H1 (cell line): ENCODE measurements at regions not wholly inside any gene's neighbourhood (a gene's known extent, or its start where the extent isn't known, plus 50 kb on each side); places are given as distances from the start of the nearest gene placed in this dataset.

Experiments
- CTCF ChIA-PET: fragments of 300-600 bp; sonication (Branson Sonifier 250); formaldehyde crosslinking; loops from one replicate; lab custom pipeline; 2021; ENCODE audit not compliant: partially characterized antibody; lab: Charles Lee
- POLR2A ChIA-PET: fragments of 300-600 bp; sonication (Branson Sonifier 250); formaldehyde crosslinking; loops from one replicate; lab custom pipeline; 2021; ENCODE audit warnings: inconsistent platforms; ENCODE audit not compliant: partially characterized antibody; lab: Charles Lee
- DNase-seq, 2 experiments: peaks; one replicate each; pipeline versions ENCODE4 v3.0.0 to v3.0.0-alpha.2; 2010 to 2022; ENCODE audit warnings: low spot score in 2 of 2, low read depth in 1 of 2, mixed read lengths in 1 of 2
- FAIRE-seq: peaks from 2 replicates; lab custom pipeline; 2011; peaks lifted over from hg19 to GRCh38; lab: Jason Lieb, UNC
- H2AFZ ChIP-seq: 2 replicates; pipeline ENCODE4 v1.8.1; 2012; ENCODE audit warnings: low read length, inconsistent platforms
- H2AK5ac ChIP-seq: 2 replicates; pipeline ENCODE4 v1.6.1; 2013; ENCODE audit warnings: low read depth, low read length
- H2BK120ac ChIP-seq: replicated peaks from 2 replicates; pipeline ENCODE3; 2013; ENCODE audit warnings: low read depth, low read length, inconsistent platforms
- H2BK12ac ChIP-seq: 2 replicates; pipeline ENCODE4 v1.6.1; 2013; ENCODE audit warnings: low read depth, low read length
- H2BK15ac ChIP-seq: 2 replicates; pipeline ENCODE4 v1.6.1; 2013; ENCODE audit warnings: low read length
- H2BK20ac ChIP-seq: 2 replicates; pipeline ENCODE4 v1.6.1; 2013; ENCODE audit warnings: low read length
- H2BK5ac ChIP-seq: 2 replicates; pipeline ENCODE4 v1.6.1; 2013; ENCODE audit warnings: low read depth, low read length
- H3K14ac ChIP-seq: 2 replicates; pipeline ENCODE4 v1.6.1; 2013; ENCODE audit warnings: inconsistent platforms; ENCODE audit not compliant: insufficient read length
- H3K18ac ChIP-seq: 2 replicates; pipeline ENCODE4 v1.6.1; 2013; ENCODE audit warnings: low read length; ENCODE audit errors: extremely low read depth
- H3K23ac ChIP-seq: 2 replicates; pipeline ENCODE4 v1.6.1; 2013; ENCODE audit warnings: inconsistent platforms; ENCODE audit not compliant: insufficient read length
- H3K23me2 ChIP-seq: 2 replicates; pipeline ENCODE4 v1.6.1; 2013; ENCODE audit warnings: low read depth, low read length
- H3K27ac ChIP-seq: 2 replicates; pipeline ENCODE4 v1.6.1; 2011; ENCODE audit warnings: low read depth, low read length, inconsistent platforms
- H3K27me3 ChIP-seq, 4 experiments: replicated peaks in 1 of 4; 1 replicate in 1 of 4; 2 replicates in 3 of 4; pipeline versions ENCODE4 v1.6.1 to v1.8.1; 2011 to 2013; ENCODE audit warnings: low read length in 3 of 4, mild to moderate bottlenecking in 3 of 4, inconsistent platforms in 2 of 4, mixed read lengths in 2 of 4, moderate library complexity in 1 of 4; ENCODE audit not compliant: control insufficient read depth in 3 of 4, insufficient read depth in 3 of 4; ENCODE audit errors: extremely low read depth in 1 of 4
- H3K36me3 ChIP-seq, 4 experiments: 2 replicates each; pipeline versions ENCODE4 v1.6.1 to v1.8.1; 2011 to 2013; ENCODE audit warnings: mild to moderate bottlenecking in 4 of 4, low read length in 3 of 4, moderate library complexity in 2 of 4, control low read depth in 1 of 4, inconsistent platforms in 1 of 4; ENCODE audit not compliant: insufficient read depth in 4 of 4, control insufficient read depth in 2 of 4
- H3K4ac ChIP-seq: replicated peaks from 2 replicates; pipeline ENCODE3; 2013; ENCODE audit warnings: low read length, low read depth, mixed read lengths, inconsistent platforms; ENCODE audit not compliant: insufficient read length
- H3K4me1 ChIP-seq, 4 experiments: replicated peaks in 1 of 4; 1 replicate in 1 of 4; 2 replicates in 3 of 4; pipeline versions ENCODE4 v1.6.1 to v1.8.1; 2011 to 2013; ENCODE audit warnings: low read length in 3 of 4, inconsistent platforms in 2 of 4, mixed read lengths in 1 of 4; ENCODE audit not compliant: insufficient read depth in 4 of 4, control insufficient read depth in 3 of 4
- H3K4me2 ChIP-seq, 2 experiments: 2 replicates each; pipeline versions ENCODE4 v1.6.1 to v1.8.1; 2011 to 2013; ENCODE audit warnings: low read depth in 2 of 2, low read length in 2 of 2, control low read depth in 1 of 2, inconsistent platforms in 1 of 2, mild to moderate bottlenecking in 1 of 2; ENCODE audit not compliant: insufficient read depth in 1 of 2
- H3K4me3 ChIP-seq, 4 experiments: fragments of 200-600, 300-600 bp in 1 of 4; sonication (generic), shearing (Covaris generic), sonication (Bioruptor Twin) in 1 of 4; 2 replicates each; pipeline versions ENCODE4 v1.5.1 to v1.8.1; 2011 to 2016; ENCODE audit warnings: low read length in 4 of 4, low read depth in 3 of 4, control low read depth in 2 of 4, inconsistent platforms in 2 of 4, mild to moderate bottlenecking in 2 of 4, mixed read lengths in 1 of 4, moderate library complexity in 1 of 4; ENCODE audit not compliant: insufficient read depth in 2 of 4; ENCODE audit errors: extremely low read depth in 1 of 4
- H3K56ac ChIP-seq: replicated peaks from 2 replicates; pipeline ENCODE3; 2013; ENCODE audit warnings: low read depth, mild to moderate bottlenecking, mixed read lengths, low read length, inconsistent platforms; ENCODE audit not compliant: insufficient read length
- H3K79me1 ChIP-seq: 2 replicates; pipeline ENCODE4 v1.6.1; 2013; ENCODE audit warnings: low read depth, low read length, control low read depth
- H3K79me2 ChIP-seq, 2 experiments: 2 replicates each; pipeline versions ENCODE4 v1.6.1 to v1.8.1; 2012 to 2013; ENCODE audit warnings: low read length in 2 of 2, mild to moderate bottlenecking in 2 of 2, inconsistent platforms in 1 of 2; ENCODE audit not compliant: insufficient read depth in 2 of 2, control insufficient read depth in 1 of 2
- H3K9ac ChIP-seq, 4 experiments: replicated peaks in 1 of 4; 1 replicate in 1 of 4; 2 replicates in 3 of 4; pipeline versions ENCODE4 v1.6.1 to v1.8.1; 2011 to 2013; ENCODE audit warnings: low read depth in 3 of 4, low read length in 3 of 4, control low read depth in 2 of 4, mild to moderate bottlenecking in 2 of 4, moderate library complexity in 2 of 4, inconsistent platforms in 1 of 4; ENCODE audit errors: extremely low read depth in 1 of 4
- H3K9me3 ChIP-seq, 2 experiments: 2 replicates each; pipeline versions ENCODE4 v1.6.1 to v1.8.1; 2012 to 2013; ENCODE audit warnings: mild to moderate bottlenecking in 2 of 2, moderate library complexity in 2 of 2, control low read depth in 1 of 2, inconsistent platforms in 1 of 2, low read depth in 1 of 2, low read length in 1 of 2, mixed read lengths in 1 of 2; ENCODE audit not compliant: insufficient read depth in 2 of 2
- H4K20me1 ChIP-seq, 2 experiments: replicated peaks in 1 of 2; 2 replicates each; pipeline versions ENCODE3 to v1.8.1; 2011 to 2013; ENCODE audit warnings: inconsistent platforms in 2 of 2, low read length in 2 of 2, mild to moderate bottlenecking in 1 of 2; ENCODE audit not compliant: insufficient read depth in 2 of 2, control insufficient read depth in 1 of 2
- H4K5ac ChIP-seq: 2 replicates; pipeline ENCODE4 v1.6.1; 2013; ENCODE audit warnings: low read length, low read depth, mixed read lengths, inconsistent platforms; ENCODE audit not compliant: insufficient read length
- H4K8ac ChIP-seq: 2 replicates; pipeline ENCODE4 v1.8.0; 2013; ENCODE audit warnings: mild to moderate bottlenecking, moderate library complexity, low read length, inconsistent platforms; ENCODE audit not compliant: insufficient read depth; ENCODE audit errors: extremely low read depth
- H4K91ac ChIP-seq: replicated peaks from 2 replicates; pipeline ENCODE3; 2013; ENCODE audit warnings: low read length, mixed read lengths, inconsistent platforms; ENCODE audit not compliant: insufficient read length
- CHD2 ChIP-seq: IDR thresholded peaks from 2 replicates; pipeline ENCODE4 v1.6.1; 2012; ENCODE audit warnings: low read length, improper control_type of control experiment
- EP300 ChIP-seq, 2 experiments: IDR thresholded peaks; 1 replicate in 1 of 2; 2 replicates in 1 of 2; pipeline ENCODE4 v1.6.1; 2011 to 2012; ENCODE audit warnings: low read depth in 2 of 2, low read length in 2 of 2, mild to moderate bottlenecking in 2 of 2, borderline replicate concordance in 1 of 2, inconsistent platforms in 1 of 2, moderate library complexity in 1 of 2
- HDAC2 ChIP-seq, 2 experiments: fragments of 300-600 bp in 1 of 2; sonication (generic) in 1 of 2; IDR thresholded peaks; 2 replicates each; pipeline ENCODE4 v1.6.1; 2011 to 2012; ENCODE audit warnings: low read depth in 2 of 2, low read length in 2 of 2, mild to moderate bottlenecking in 2 of 2, moderate library complexity in 2 of 2, borderline replicate concordance in 1 of 2, inconsistent platforms in 1 of 2
- KDM1A ChIP-seq: fragments of 200-600, 300-600 bp; sonication (generic); IDR thresholded peaks from 2 replicates; pipeline ENCODE4 v1.7.1; 2016; ENCODE audit warnings: mild to moderate bottlenecking, low read length, borderline replicate concordance
- KDM5A ChIP-seq: fragments of 200-600 bp; IDR thresholded peaks from 2 replicates; pipeline ENCODE4 v1.7.1; 2012; ENCODE audit warnings: mild to moderate bottlenecking, low read length, inconsistent platforms, mixed read lengths
- MAFK ChIP-seq: IDR thresholded peaks from 2 replicates; pipeline ENCODE4 v1.6.1; 2012; ENCODE audit warnings: low read depth, mild to moderate bottlenecking, improper control_type of control experiment, low read length
- RXRA ChIP-seq: IDR thresholded peaks from 2 replicates; pipeline ENCODE4 v1.6.1; 2011; ENCODE audit warnings: low read depth, mild to moderate bottlenecking, low read length, moderate library complexity; ENCODE audit not compliant: insufficient read depth
- SP1 ChIP-seq: IDR thresholded peaks from 2 replicates; pipeline ENCODE4 v1.6.1; 2011; ENCODE audit warnings: low read depth, low read length
- SP2 ChIP-seq: IDR thresholded peaks from 2 replicates; pipeline ENCODE4 v1.6.1; 2012; ENCODE audit warnings: mild to moderate bottlenecking, low read length, inconsistent platforms
- SUZ12 ChIP-seq: fragments of 200-600 bp; sonication (generic); IDR thresholded peaks from 2 replicates; pipeline ENCODE4 v1.6.1; 2012; ENCODE audit warnings: mild to moderate bottlenecking, inconsistent platforms, low read length, moderate library complexity, mixed read lengths
- TAF1 ChIP-seq: IDR thresholded peaks from 2 replicates; pipeline ENCODE4 v1.6.1; 2011; ENCODE audit warnings: mild to moderate bottlenecking, low read depth, low read length
- TBP ChIP-seq: IDR thresholded peaks from 2 replicates; pipeline ENCODE4 v1.6.1; 2011; ENCODE audit warnings: low read depth, low read length, improper control_type of control experiment
- WGBS, 2 experiments: shearing (Covaris generic) in 1 of 2; methylation state at CpG; one replicate each; pipeline versions ENCODE4 v1.1.6 to v1.1.7; 2013 to 2015; ENCODE audit warnings: low lambda C conversion rate in 2 of 2, mixed read lengths in 2 of 2, inconsistent platforms in 1 of 2, low coverage in 1 of 2, missing lambda C conversion rate in 1 of 2; ENCODE audit not compliant: insufficient replicate concordance in 2 of 2, insufficient coverage in 1 of 2, insufficient read length in 1 of 2; ENCODE audit errors: extremely low coverage in 1 of 2, missing lambda C conversion rate in 1 of 2; 5-methylcytosine and 5-hydroxymethylcytosine counted together

DNA sequence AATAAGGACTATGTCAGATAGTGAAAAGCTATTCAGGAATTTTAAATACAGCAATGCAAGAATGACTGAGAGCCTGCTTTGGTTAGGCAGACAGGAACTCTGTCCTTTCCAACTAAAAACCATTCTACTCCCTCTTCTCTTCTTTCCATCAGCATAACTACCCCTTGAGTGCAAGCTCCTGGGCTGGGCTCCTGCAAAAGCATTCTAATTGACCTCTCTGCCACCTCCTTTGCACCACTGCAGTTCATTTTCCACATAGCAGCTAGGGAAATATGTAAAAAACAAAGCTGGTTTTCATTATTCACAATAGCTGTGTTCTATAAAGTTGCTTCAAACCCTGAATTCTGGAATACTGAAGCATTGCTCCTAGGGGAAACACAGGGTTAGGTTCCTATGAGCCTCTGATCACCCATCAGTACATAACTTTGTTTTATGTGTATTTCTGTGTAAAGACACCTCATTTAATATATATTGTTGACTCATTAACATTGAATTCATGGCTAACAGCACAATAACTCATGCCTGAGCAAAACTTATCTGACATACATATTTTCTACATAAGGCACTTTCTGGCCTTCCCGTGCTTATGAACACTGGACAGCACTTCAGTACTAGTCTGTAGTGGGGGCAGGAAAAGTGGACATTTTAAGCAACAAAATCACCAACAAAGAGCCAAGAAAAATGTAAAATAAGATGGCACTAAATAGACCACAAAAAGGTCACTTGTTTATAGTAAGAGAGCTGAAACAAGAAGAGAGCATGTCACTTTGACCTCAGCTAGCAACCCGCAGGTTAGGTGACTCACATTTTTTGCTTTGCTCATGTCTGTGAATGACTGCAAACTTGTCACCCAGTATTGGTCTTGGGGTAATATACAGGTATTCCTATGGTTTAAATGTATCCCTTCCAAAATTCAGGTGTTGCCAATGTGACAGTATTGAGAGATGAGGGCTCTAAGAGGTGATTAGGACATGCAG, 57.9 kb upstream of the IRF2BP2 start:
- Histone ChIP-seq H2BK120ac (no peak overlapping the region), H4K20me1 (no peaks in the 10 kb centered on the region), H3K23ac (no peak overlapping the region), H3K4me1 (no peaks in the 10 kb centered on the region; a peak in 1 of 7 replicates), H3K9ac (no peak overlapping the region), H4K5ac (no peak overlapping the region), H3K27ac (no peak overlapping the region), H3K4me2 (no peak overlapping the region), H3K27me3 (no peaks in the 10 kb centered on the region; a peak in 1 of 7 replicates), H2AK5ac (no peak overlapping the region), H3K79me1 (no peaks in the 10 kb centered on the region), H2BK15ac (no peak overlapping the region), H3K18ac (no peak overlapping the region), H4K91ac (no peak overlapping the region), H2BK20ac (no peak overlapping the region), H2BK12ac (no peak overlapping the region), H3K36me3 (no peaks in the 10 kb centered on the region), H3K56ac (no peak overlapping the region), H2BK5ac (no peak overlapping the region), H2AFZ (0 out of 2 replicates have a peak overlapping the region, but pooled peaks have one; percentile 8), H3K23me2 (peaks cover 2% of the 10 kb centered on the region; the same call in 1 of the 2 replicates), H3K79me2 (no peaks in the 10 kb centered on the region), H3K4ac (no peak overlapping the region), H4K8ac (no peak overlapping the region), H3K9me3 (peaks cover 3% of the 10 kb centered on the region in 2 experiments; a peak in 2 of 4 replicates), H3K14ac (no peak overlapping the region), H3K4me3 (no peak overlapping the region)
- WGBS, 2 experiments: 89% methylated on average over 2 of the region's 2 CpGs; no CpG with 5 or more reads in 1 of the 2 experiments
- ChIA-PET POLR2A (no interaction called here), CTCF (interaction anchor here (1.3 to 1.7 kb wide), 2 partner anchors 10 to 48 kb away, joined by 4 to 5 read pairs; no protein-coding TSS in a partner anchor)
- FAIRE-seq (no peak), DNase-seq (no peak)
- TF ChIP-seq EP300 (IDR thresholded peaks at IDR 0.05; ENCODE audit: borderline replicate concordance in 1 of 2, low read depth in 2 of 2, low read length in 2 of 2): no peak
- no peak for TF ChIP-seq SUZ12
- TF ChIP-seq SP2: no peak
- TF ChIP-seq KDM1A: no peak
- no peak for TF ChIP-seq CHD2
- TF ChIP-seq KDM5A: no peak
- no peak for TF ChIP-seq HDAC2 (IDR thresholded peaks at IDR 0.05; ENCODE audit: borderline replicate concordance in 1 of 2, low read depth in 2 of 2, low read length in 2 of 2)
- TF ChIP-seq SP1: no peak
- no peak for TF ChIP-seq RXRA
- no peak for TF ChIP-seq TBP
- TF ChIP-seq MAFK: no peak
- TF ChIP-seq TAF1: no peak
